Stromal cell of bone marrow (primary cell): ENCODE measurements at regions not wholly inside any gene's neighbourhood (a gene's known extent, or its start where the extent isn't known, plus 50 kb on each side); places are given as distances from the start of the nearest gene placed in this dataset.
"Not testable (repeated sequence)": the region's sequence is repeated elsewhere in the genome, so short reads cannot be mapped to it uniquely, and the experiment has no call there.

Experiments used
- DNase-seq: peaks from one replicate; pipeline ENCODE4 v3.0.0-alpha.2; 2012; ENCODE audit warnings: low read depth

GRCh38 chr5:39968381-39968780 lies 543.6 kb upstream of the DAB2 start:
- DNase-seq: no peak

GRCh38 chr5:39955156-39955555 lies 530.4 kb upstream of the DAB2 start:
- DNase-seq: no peak

- no peak for DNase-seq
Measured at GRCh38 chr5:39951070-39951469, 526.3 kb upstream of the DAB2 start.

- peak; percentile 57 for DNase-seq
Measured at GRCh38 chr5:39948867-39949468, 524.2 kb upstream of the DAB2 start.

- DNase-seq: no peak
Measured at GRCh38 chr5:39948341-39948740, 523.6 kb upstream of the DAB2 start.

GRCh38 chr5:39947657-39948056 lies 522.9 kb upstream of the DAB2 start:
- DNase-seq: peak; percentile 90

GRCh38 chr5:39946356-39947045 lies 521.7 kb upstream of the DAB2 start:
- no peak for DNase-seq

- DNase-seq: no peak
Measured at GRCh38 chr5:39945870-39946269, 521.1 kb upstream of the DAB2 start.

GRCh38 chr5:39943811-39944210 lies 519.0 kb upstream of the DAB2 start:
- DNase-seq: no peak

GRCh38 chr5:39942606-39943005 lies 517.8 kb upstream of the DAB2 start:
- no peak for DNase-seq

- DNase-seq: peak; percentile 15
Measured at GRCh38 chr5:39941416-39941815, 516.6 kb upstream of the DAB2 start.

- DNase-seq: no peak
Measured at GRCh38 chr5:39934830-39935229, 510.1 kb upstream of the DAB2 start.

GRCh38 chr5:39933061-39933460 lies 508.3 kb upstream of the DAB2 start:
- DNase-seq: no peak

GRCh38 chr5:39928709-39929108 lies 503.9 kb upstream of the DAB2 start:
- DNase-seq: peak; percentile 24

- DNase-seq: peak; percentile 67
Measured at GRCh38 chr5:39919876-39920275, 495.1 kb upstream of the DAB2 start.

- no peak for DNase-seq
Measured at GRCh38 chr5:39912906-39913305, 488.1 kb upstream of the DAB2 start.

GRCh38 chr5:39907267-39907951 lies 482.6 kb upstream of the DAB2 start:
- DNase-seq: not testable (repeated sequence)

- DNase-seq: no peak
Measured at GRCh38 chr5:39906146-39906545, 481.4 kb upstream of the DAB2 start.

GRCh38 chr5:39905356-39905755 lies 480.6 kb upstream of the DAB2 start:
- no peak for DNase-seq

GRCh38 chr5:39902626-39903025 lies 477.8 kb upstream of the DAB2 start:
- no peak for DNase-seq

- no peak for DNase-seq
Measured at GRCh38 chr5:39898731-39899130, 474.0 kb upstream of the DAB2 start.

- no peak for DNase-seq
Measured at GRCh38 chr5:39896706-39897105, 471.9 kb upstream of the DAB2 start.

- no peak for DNase-seq
Measured at GRCh38 chr5:39896104-39896503, 471.3 kb upstream of the DAB2 start.
